Peyer's patch (tissue), 4 donors: ENCODE measurements at regions not wholly inside any gene's neighbourhood (a gene's known extent, or its start where the extent isn't known, plus 50 kb on each side); places are given as distances from the start of the nearest gene placed in this dataset.
A peak's percentile ranks its signal among the peaks of the same experiment; 100 is the strongest.
"Not testable (repeated sequence)": the region's sequence is repeated elsewhere in the genome, so short reads cannot be mapped to it uniquely, and the experiment has no call there.

Experiments
- DNase-seq, 3 donors: peaks; one replicate each; pipeline ENCODE4 v3.0.0-alpha.2; 2017 to 2019
- H3K27ac ChIP-seq, 4 donors: fragments of 200-600 bp; sonication (generic); one replicate each; pipeline ENCODE4 v1.5.1; 2016 to 2019
- H3K27me3 ChIP-seq, 2 donors: fragments of 200-600 bp; sonication (generic); one replicate each; pipeline ENCODE4 v1.5.1; 2019
- H3K36me3 ChIP-seq, 3 donors: fragments of 200-600 bp; sonication (generic); one replicate each; pipeline ENCODE4 v1.5.1; 2016 to 2019
- H3K4me1 ChIP-seq, 4 donors: fragments of 200-600 bp; sonication (generic); one replicate each; pipeline ENCODE4 v1.5.1; 2016 to 2019
- H3K4me3 ChIP-seq, 4 donors: fragments of 200-600 bp; sonication (generic); 1 replicate in 3 of 4; 2 replicates in 1 of 4; pipeline ENCODE4 v1.5.1; 2016 to 2019; ENCODE audit warnings: mild to moderate bottlenecking in 1 of 4
- H3K9me3 ChIP-seq, 4 donors: fragments of 200-600 bp; sonication (generic); one replicate each; pipeline ENCODE4 v1.5.1; 2016 to 2019; ENCODE audit warnings: mild to moderate bottlenecking in 1 of 4
- CTCF ChIP-seq, 6 experiments: fragments of 450-650 bp in 4 of 6; fragments of 200-600 bp in 2 of 6; sonication (generic) in 1 of 6; IDR thresholded peaks; one replicate each; pipeline ENCODE4 v1.5.1; 2017 to 2019; ENCODE audit warnings: antibody characterized with exemption in 6 of 6, mild to moderate bottlenecking in 3 of 6, moderate library complexity in 1 of 6
- POLR2A ChIP-seq, 2 donors: fragments of 450-650 bp; IDR thresholded peaks; one replicate each; pipeline ENCODE4 v1.5.1; 2017; ENCODE audit warnings: antibody characterized with exemption in 2 of 2, mild to moderate bottlenecking in 2 of 2, moderate library complexity in 2 of 2

DNA sequence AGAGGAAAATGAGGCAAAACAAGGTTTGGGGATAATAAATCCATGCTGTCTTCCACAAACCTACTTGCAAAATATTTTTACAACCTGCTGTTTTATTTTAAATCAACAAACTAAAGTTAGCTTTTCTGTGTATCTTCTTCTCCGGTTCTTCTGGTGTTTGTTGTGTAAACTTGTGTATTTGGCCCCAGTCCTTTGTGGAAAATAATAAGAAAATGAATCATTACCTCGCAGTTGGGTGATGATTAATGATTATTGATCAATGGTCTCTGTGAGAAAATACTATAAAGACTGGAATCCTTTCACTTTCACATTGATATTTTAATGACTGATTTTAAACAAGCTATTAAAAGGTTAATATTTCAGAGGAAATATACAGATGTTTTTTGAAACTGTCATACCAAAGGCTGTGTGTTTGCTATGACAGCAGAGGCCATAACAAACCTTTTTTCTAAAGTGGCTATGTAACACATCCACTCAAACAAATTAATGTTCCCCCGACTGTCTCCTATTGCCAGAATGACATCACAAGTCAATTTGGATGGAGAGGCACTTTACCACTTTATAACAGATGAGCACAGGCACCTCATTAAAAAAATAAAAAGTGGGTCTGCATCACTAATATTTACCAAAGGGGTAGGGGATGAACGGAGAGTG lies 152.5 kb downstream of the MEX3B start:
- Histone ChIP-seq H3K9me3 (no peaks in the 10 kb centered on the region), H3K4me1 (no peaks in the 10 kb centered on the region), H3K27me3 (no peaks in the 10 kb centered on the region), H3K4me3 (no peak overlapping the region), H3K27ac (no peak overlapping the region), H3K36me3 (no peaks in the 10 kb centered on the region)
- TF ChIP-seq CTCF (IDR thresholded peaks at IDR 0.05) (no peak), POLR2A (IDR thresholded peaks at IDR 0.05) (no peak)
- DNase-seq: no peak

GRCh38 chr15:81890496-81890895 lies 155.3 kb downstream of the MEX3B start:
- TF ChIP-seq POLR2A (IDR thresholded peaks at IDR 0.05) (no peak), CTCF (IDR thresholded peaks at IDR 0.05) (no peak)
- no peak overlapping the region for H3K27ac ChIP-seq
- no peak overlapping the region for H3K4me3 ChIP-seq
- no peaks in the 10 kb centered on the region for H3K36me3 ChIP-seq
- no peak for DNase-seq
- no peaks in the 10 kb centered on the region for H3K27me3 ChIP-seq
- H3K9me3 ChIP-seq: no peaks in the 10 kb centered on the region
- no peaks in the 10 kb centered on the region for H3K4me1 ChIP-seq

DNA sequence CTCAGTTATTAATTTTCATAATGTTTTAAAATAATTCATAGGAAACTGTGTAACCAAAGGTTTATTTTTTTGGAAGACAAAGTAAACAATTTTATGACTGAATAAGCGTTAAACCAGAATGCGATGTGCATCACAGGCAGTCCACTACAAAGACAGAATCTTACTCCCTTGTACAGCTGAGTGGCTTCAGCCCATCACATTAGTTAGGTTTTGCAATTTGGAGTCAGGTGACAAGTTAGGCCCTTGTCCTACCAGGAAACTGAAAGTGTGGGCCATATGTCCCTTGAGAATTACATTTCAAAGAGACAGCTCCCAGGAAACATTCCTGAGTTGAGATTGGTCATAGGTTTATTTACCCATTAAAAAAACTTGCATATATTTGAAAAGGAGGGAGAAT lies 156.3 kb downstream of the MEX3B start:
- Histone ChIP-seq H3K27ac (peak overlapping the region in 1 of 4 donors; percentile 9), H3K27me3 (no peaks in the 10 kb centered on the region), H3K36me3 (no peaks in the 10 kb centered on the region), H3K4me3 (no peak overlapping the region), H3K9me3 (no peaks in the 10 kb centered on the region), H3K4me1 (no peaks in the 10 kb centered on the region)
- TF ChIP-seq CTCF (IDR thresholded peaks at IDR 0.05): no peak
- no peak for TF ChIP-seq POLR2A (IDR thresholded peaks at IDR 0.05)
- DNase-seq: no peak

DNA sequence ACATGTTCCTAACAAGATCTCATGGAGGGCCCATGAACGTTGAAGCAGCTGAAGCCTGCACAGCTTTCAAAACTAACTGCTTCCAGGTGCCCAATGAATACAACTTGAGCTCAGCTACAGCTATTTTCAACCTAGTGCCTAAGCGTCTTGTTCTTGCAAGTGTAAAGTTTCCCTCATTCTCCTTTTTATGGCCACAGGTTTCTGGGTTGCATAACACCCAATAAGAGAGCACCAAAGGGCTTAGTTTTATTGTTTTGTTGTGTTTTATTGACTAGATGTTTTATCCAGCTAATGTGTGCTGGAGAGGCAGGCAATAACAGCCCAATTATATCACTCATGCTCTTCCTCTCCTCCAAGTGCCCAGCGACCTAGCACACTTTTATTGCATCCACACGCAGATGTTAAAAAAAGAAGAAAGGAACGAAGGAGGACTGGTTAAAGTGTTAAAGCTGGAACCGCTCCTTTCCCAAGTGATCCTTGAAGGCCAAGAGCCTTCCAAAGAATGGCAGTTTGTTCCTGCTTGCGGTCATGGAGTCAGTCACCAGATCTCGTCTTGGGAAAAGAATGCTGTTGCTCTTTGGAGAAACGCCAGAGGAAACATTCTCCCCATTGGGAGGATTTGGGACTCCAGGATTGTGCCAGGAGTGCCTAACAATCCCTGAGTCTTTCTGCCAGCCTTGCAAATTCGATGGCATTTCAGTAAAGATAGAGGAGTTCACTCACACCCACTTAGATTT lies 156.9 kb downstream of the MEX3B start:
- Histone ChIP-seq H3K36me3 (no peaks in the 10 kb centered on the region), H3K9me3 (no peaks in the 10 kb centered on the region), H3K4me3 (no peak overlapping the region), H3K27ac (peak overlapping the region in 1 of 4 donors; percentile 9), H3K4me1 (no peaks in the 10 kb centered on the region), H3K27me3 (no peaks in the 10 kb centered on the region)
- DNase-seq: no peak
- TF ChIP-seq CTCF (IDR thresholded peaks at IDR 0.05) (no peak), POLR2A (IDR thresholded peaks at IDR 0.05) (no peak)

GRCh38 chr15:81887912-81888311 lies 157.9 kb downstream of the MEX3B start:
- Histone ChIP-seq H3K9me3 (no peaks in the 10 kb centered on the region), H3K27me3 (no peaks in the 10 kb centered on the region), H3K27ac (no peak overlapping the region), H3K36me3 (no peaks in the 10 kb centered on the region), H3K4me3 (no peak overlapping the region), H3K4me1 (no peaks in the 10 kb centered on the region)
- no peak for TF ChIP-seq POLR2A (IDR thresholded peaks at IDR 0.05)
- TF ChIP-seq CTCF (IDR thresholded peaks at IDR 0.05): no peak
- DNase-seq: no peak

DNA sequence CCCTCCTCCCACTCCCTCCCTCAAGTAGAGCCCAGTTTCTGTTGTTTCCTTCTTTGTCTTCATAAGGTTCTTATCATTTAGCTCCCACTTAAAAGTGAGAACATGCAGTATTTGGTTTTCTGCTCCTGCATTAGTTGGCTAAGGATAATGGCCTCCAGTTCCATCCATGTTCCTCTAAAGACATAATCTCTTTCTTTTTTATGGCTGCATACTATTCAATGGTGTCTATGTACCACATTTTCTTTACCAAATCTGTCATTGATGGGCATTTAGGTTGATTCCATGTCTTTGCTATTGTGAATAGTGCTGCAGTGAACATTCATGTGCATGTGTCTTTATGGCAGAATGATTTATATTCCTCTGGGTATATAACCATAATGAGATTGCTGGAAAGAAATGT lies 158.6 kb downstream of the MEX3B start:
- H3K36me3 ChIP-seq, H3K9me3 ChIP-seq: not testable (repeated sequence)

More for the DNA sequence above, 158.6 kb downstream of the MEX3B start:
- not testable (repeated sequence) for H3K27me3 ChIP-seq, DNase-seq, H3K27ac ChIP-seq, H3K4me3 ChIP-seq, H3K4me1 ChIP-seq
